H1 (cell line): ENCODE measurements at regions not wholly inside any gene's neighbourhood (a gene's known extent, or its start where the extent isn't known, plus 50 kb on each side); places are given as distances from the start of the nearest gene placed in this dataset.

Source experiments
- TEAD4 ChIP-seq: IDR thresholded peaks from 2 replicates; pipeline ENCODE4 v1.6.1; 2012; ENCODE audit warnings: low read depth, low read length, inconsistent platforms, mixed read lengths

- TF ChIP-seq TEAD4, result no peak
Observed at GRCh38 chr10:71039551-71039950, 151.2 kb upstream of the PCBD1 start (continued).
